Motor neuron (in vitro differentiated cells): ENCODE measurements at regions not wholly inside any gene's neighbourhood (a gene's known extent, or its start where the extent isn't known, plus 50 kb on each side); places are given as distances from the start of the nearest gene placed in this dataset.

ENCODE experiments used
- ATAC-seq, 8 experiments: fragments of 200-7000 bp; cut with Tn5 transposase; replicated peaks in 6 of 8; 2 replicates each; pipeline ENCODE4 v1.8.0; 2021; ENCODE audit warnings: mild to moderate bottlenecking in 8 of 8, moderate library complexity in 8 of 8
- H3K27ac ChIP-seq, 2 donors: fragments of 250-450 bp; sonication (Bioruptor Pico); 2 replicates each; pipeline ENCODE4 v1.9.0; 2021; ENCODE audit warnings: antibody characterized with exemption in 2 of 2, mild to moderate bottlenecking in 2 of 2, moderate library complexity in 1 of 2
- H3K4me1 ChIP-seq, 2 donors: fragments of 250-450 bp; sonication (Bioruptor Pico); replicated peaks in 1 of 2; 2 replicates each; pipeline ENCODE4 v1.6.1; 2021; ENCODE audit warnings: antibody characterized with exemption in 2 of 2, mild to moderate bottlenecking in 2 of 2, moderate library complexity in 1 of 2
- H3K4me3 ChIP-seq, 5 donors: fragments of 250-450 bp; sonication (Bioruptor Pico); 2 replicates each; pipeline ENCODE4 v1.9.0; 2021; ENCODE audit warnings: antibody characterized with exemption in 5 of 5, mild to moderate bottlenecking in 5 of 5, moderate library complexity in 4 of 5
- WGBS, 10 experiments: fragments of 450-650 bp; shearing (Covaris generic); methylation state at CpG; one replicate each; pipeline ENCODE4 v1.0.0; 2022; 5-methylcytosine and 5-hydroxymethylcytosine counted together
- in situ Hi-C, 9 experiments: fragments of 400-800 bp; cut with MboI; loops; one replicate each; pipeline ENCODE4 v1.15.0; 2021; ENCODE audit warnings: low sequenced_read_pairs in 9 of 9, low pct_unique_long_range_greater_than_20kb in 2 of 9; ENCODE audit not compliant: unreplicated experiment in 9 of 9

GRCh38 chr1:106749906-106750305, 306.6 kb upstream of the PRMT6 start:
- no peak overlapping the region for H3K4me3 ChIP-seq
- H3K27ac ChIP-seq, result no peak overlapping the region
- H3K4me1 ChIP-seq, result peaks cover 4 to 34% of the 10 kb centered on the region in 2 donors
- in situ Hi-C loops, result no loop called here
- 0 to 82% (median 42%) methylated on average over 1 of the region's 1 CpG; no CpG with 5 or more reads in 4 of the 10 experiments for WGBS, 10 experiments
- ATAC-seq, result no peak

GRCh38 chr1:106751002-106751401, 305.5 kb upstream of the PRMT6 start:
- H3K4me3 ChIP-seq, result no peak overlapping the region
- peak in 5 of 8 experiments; percentile 41 to 91 (median 70) for ATAC-seq
- in situ Hi-C loops, result no loop called here
- WGBS, 10 experiments, result 0 to 100% (median 57%) methylated on average over 1 to 2 of the region's 2 CpGs; no CpG with 5 or more reads in 1 of the 10 experiments
- no peak overlapping the region for H3K27ac ChIP-seq
- H3K4me1 ChIP-seq, result peaks cover 4 to 32% of the 10 kb centered on the region in 2 donors

GRCh38 chr1:106753066-106753465, 303.4 kb upstream of the PRMT6 start:
- WGBS, 10 experiments, result 0 to 100% (median 71%) methylated on average over 1 of the region's 1 CpG; no CpG with 5 or more reads in 1 of the 10 experiments

GRCh38 chr1:106754957-106755356, 301.5 kb upstream of the PRMT6 start:
- in situ Hi-C loops, result no loop called here
- 9 to 100% (median 86%) methylated on average over 1 of the region's 1 CpG; no CpG with 5 or more reads in 1 of the 10 experiments for WGBS, 10 experiments
- no peak for ATAC-seq
- Histone ChIP-seq H3K4me1 (peaks cover 0 to 19% of the 10 kb centered on the region in 2 donors), H3K27ac (no peak overlapping the region), H3K4me3 (no peak overlapping the region)

More at GRCh38 chr1:106753066-106753465, 303.4 kb upstream of the PRMT6 start:
- in situ Hi-C loops, result no loop called here
- Histone ChIP-seq H3K27ac (no peak overlapping the region), H3K4me1 (peaks cover 0 to 20% of the 10 kb centered on the region in 2 donors), H3K4me3 (no peak overlapping the region)
- peak in 1 of 8 experiments; percentile 34 for ATAC-seq

- peaks cover 0 to 18% of the 10 kb centered on the region in 2 donors for H3K4me1 ChIP-seq
- 78 to 100% (median 83%) methylated on average over 1 of the region's 1 CpG; no CpG with 5 or more reads in 5 of the 10 experiments for WGBS, 10 experiments
- no peak overlapping the region for H3K4me3 ChIP-seq
- in situ Hi-C loops, result no loop called here
- ATAC-seq, result no peak
- H3K27ac ChIP-seq, result no peak overlapping the region
Observed at GRCh38 chr1:106755682-106756406, 300.6 kb upstream of the PRMT6 start.

GRCh38 chr1:106756752-106757151, 299.7 kb upstream of the PRMT6 start:
- WGBS, 10 experiments, result 0 to 100% (median 89%) methylated on average over 1 of the region's 1 CpG; no CpG with 5 or more reads in 5 of the 10 experiments
- no peak overlapping the region for H3K27ac ChIP-seq
- H3K4me1 ChIP-seq, result peaks cover 0 to 9% of the 10 kb centered on the region in 2 donors
- in situ Hi-C loops, result no loop called here
- no peak for ATAC-seq
- no peak overlapping the region for H3K4me3 ChIP-seq

- 23 to 100% (median 91%) methylated on average over 1 to 2 of the region's 2 CpGs for WGBS, 10 experiments
- Histone ChIP-seq H3K4me3 (no peak overlapping the region), H3K27ac (no peak overlapping the region), H3K4me1 (peaks cover 0 to 7% of the 10 kb centered on the region in 2 donors)
- in situ Hi-C loops, result no loop called here
- no peak for ATAC-seq
Observed at GRCh38 chr1:106768077-106768476, 288.4 kb upstream of the PRMT6 start.

- in situ Hi-C loops, result no loop called here
- 0 to 92% (median 68%) methylated on average over 1 to 2 of the region's 2 CpGs; no CpG with 5 or more reads in 1 of the 10 experiments for WGBS, 10 experiments
Observed at GRCh38 chr1:106768501-106768900, 288.0 kb upstream of the PRMT6 start.

GRCh38 chr1:106773206-106773605, 283.3 kb upstream of the PRMT6 start:
- WGBS, 10 experiments, result 0 to 100% (median 100%) methylated on average over 1 of the region's 2 CpGs; no CpG with 5 or more reads in 5 of the 10 experiments
- H3K4me1 ChIP-seq, result no peaks in the 10 kb centered on the region
- ATAC-seq, result no peak
- in situ Hi-C loops, result no loop called here
- no peak overlapping the region for H3K4me3 ChIP-seq
- no peak overlapping the region for H3K27ac ChIP-seq

More at GRCh38 chr1:106768501-106768900, 288.0 kb upstream of the PRMT6 start:
- ATAC-seq, result no peak
- Histone ChIP-seq H3K4me3 (no peak overlapping the region), H3K27ac (no peak overlapping the region), H3K4me1 (peaks cover 0 to 7% of the 10 kb centered on the region in 2 donors)

- no peak for ATAC-seq
- Histone ChIP-seq H3K4me3 (no peak overlapping the region), H3K4me1 (no peaks in the 10 kb centered on the region), H3K27ac (no peak overlapping the region)
- in situ Hi-C loops, result no loop called here
- WGBS, 10 experiments, result 0 to 100% (median 89%) methylated on average over 1 of the region's 1 CpG; no CpG with 5 or more reads in 1 of the 10 experiments
Observed at GRCh38 chr1:106780066-106780465, 276.4 kb upstream of the PRMT6 start.

- no peaks in the 10 kb centered on the region for H3K4me1 ChIP-seq
- in situ Hi-C loops, result no loop called here
- no peak overlapping the region for H3K4me3 ChIP-seq
- ATAC-seq, result no peak
- WGBS, 10 experiments, result 0 to 100% (median 86%) methylated on average over 1 of the region's 1 CpG
- H3K27ac ChIP-seq, result no peak overlapping the region
Observed at GRCh38 chr1:106780806-106781569, 275.5 kb upstream of the PRMT6 start.

- Histone ChIP-seq H3K4me1 (peaks cover 2 to 16% of the 10 kb centered on the region in 2 donors), H3K4me3 (no peak overlapping the region), H3K27ac (no peak overlapping the region)
- in situ Hi-C loops, result no loop called here
- ATAC-seq, result no peak
Observed at GRCh38 chr1:106785176-106785575, 271.3 kb upstream of the PRMT6 start.

- Histone ChIP-seq H3K4me3 (no peak overlapping the region), H3K27ac (peak overlapping the region in 1 of 2 donors; percentile 4), H3K4me1 (peaks cover 2 to 16% of the 10 kb centered on the region in 2 donors)
- in situ Hi-C loops, result no loop called here
- ATAC-seq, result peak in 5 of 8 experiments; percentile 70 to 98 (median 95)
- 0 to 89% (median 28%) methylated on average over 1 to 3 of the region's 3 CpGs for WGBS, 10 experiments
Observed at GRCh38 chr1:106787520-106787919, 269.0 kb upstream of the PRMT6 start.
